GM18870 (cell line): ENCODE measurements at regions not wholly inside any gene's neighbourhood (a gene's known extent, or its start where the extent isn't known, plus 50 kb on each side); places are given as distances from the start of the nearest gene placed in this dataset.

Experiments used
- ATAC-seq: cut with Tn5 transposase; IDR thresholded peaks from one replicate; pipeline ENCODE4 v1.9.1; 2021; ENCODE audit warnings: moderate library complexity; ENCODE audit not compliant: unreplicated experiment

GRCh38 chr3:152710549-152710948 lies 124.4 kb upstream of the P2RY1 start:
- no peak for ATAC-seq

GRCh38 chr3:152713989-152714388 lies 120.9 kb upstream of the P2RY1 start:
- ATAC-seq: no peak

GRCh38 chr3:152714507-152714906 lies 120.4 kb upstream of the P2RY1 start:
- no peak for ATAC-seq

- no peak for ATAC-seq
Observed at GRCh38 chr3:152717252-152717651, 117.7 kb upstream of the P2RY1 start.

- ATAC-seq: no peak
Observed at GRCh38 chr3:152718810-152719209, 116.1 kb upstream of the P2RY1 start.

- ATAC-seq: no peak
Observed at GRCh38 chr3:152719264-152719663, 115.7 kb upstream of the P2RY1 start.

- ATAC-seq: no peak
Observed at GRCh38 chr3:152720951-152721718, 113.8 kb upstream of the P2RY1 start.

- ATAC-seq: no peak
Observed at GRCh38 chr3:152724270-152724669, 110.7 kb upstream of the P2RY1 start.

- no peak for ATAC-seq
Observed at GRCh38 chr3:152728231-152728980, 106.5 kb upstream of the P2RY1 start.

GRCh38 chr3:152729906-152730305 lies 105.0 kb upstream of the P2RY1 start:
- ATAC-seq: peak; percentile 50

GRCh38 chr3:152731511-152731910 lies 103.4 kb upstream of the P2RY1 start:
- no peak for ATAC-seq

GRCh38 chr3:152733584-152734119 lies 101.3 kb upstream of the P2RY1 start:
- no peak for ATAC-seq

- peak; percentile 99 for ATAC-seq
Observed at GRCh38 chr3:152737021-152737908, 97.7 kb upstream of the P2RY1 start.

- no peak for ATAC-seq
Observed at GRCh38 chr3:152738656-152739055, 96.3 kb upstream of the P2RY1 start.

GRCh38 chr3:152742368-152743347 lies 92.3 kb upstream of the P2RY1 start:
- peak; percentile 61 for ATAC-seq

GRCh38 chr3:152745646-152746045 lies 89.3 kb upstream of the P2RY1 start:
- no peak for ATAC-seq

GRCh38 chr3:152754303-152754702 lies 80.6 kb upstream of the P2RY1 start:
- ATAC-seq: no peak

GRCh38 chr3:152756807-152757206 lies 78.1 kb upstream of the P2RY1 start:
- ATAC-seq: no peak

GRCh38 chr3:152760024-152760563 lies 74.8 kb upstream of the P2RY1 start:
- ATAC-seq: peak; percentile 73

- no peak for ATAC-seq
Observed at GRCh38 chr3:152760591-152760990, 74.3 kb upstream of the P2RY1 start.
